ENCODE measurements at regions not wholly inside any gene's neighbourhood (a gene's known extent, or its start where the extent isn't known, plus 50 kb on each side); places are given as distances from the start of the nearest gene placed in this dataset.

DNA sequence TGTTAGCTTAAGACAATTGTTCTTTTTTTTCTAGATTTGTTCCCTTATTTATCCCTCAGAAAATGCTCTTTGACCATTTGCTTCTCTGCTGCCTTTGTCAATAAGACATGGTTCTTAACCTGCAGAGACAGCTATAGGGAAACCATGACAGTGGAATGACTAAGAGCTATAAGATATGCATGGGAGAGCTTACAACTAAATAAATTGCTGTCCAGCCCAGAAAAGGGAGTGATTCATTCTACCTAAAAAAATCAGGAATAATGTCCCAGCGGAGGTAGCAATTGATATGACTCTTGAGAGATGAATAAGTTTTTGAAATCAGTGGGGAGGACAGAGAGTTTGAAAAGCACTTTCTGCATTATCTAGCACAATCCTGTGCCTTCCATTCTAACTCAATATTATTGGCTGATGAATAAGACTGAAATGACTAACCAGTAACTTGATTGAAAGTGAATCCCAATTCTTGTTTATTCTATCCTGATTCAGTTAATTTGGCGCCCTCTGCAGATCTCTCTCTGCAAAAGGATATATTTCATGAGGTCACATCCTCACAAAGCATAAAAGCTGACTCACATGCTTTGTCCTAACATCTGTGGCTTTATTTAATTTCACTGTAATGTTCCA lies 680.5 kb upstream of the API5 start:
- TF ChIP-seq, protein P1, sequence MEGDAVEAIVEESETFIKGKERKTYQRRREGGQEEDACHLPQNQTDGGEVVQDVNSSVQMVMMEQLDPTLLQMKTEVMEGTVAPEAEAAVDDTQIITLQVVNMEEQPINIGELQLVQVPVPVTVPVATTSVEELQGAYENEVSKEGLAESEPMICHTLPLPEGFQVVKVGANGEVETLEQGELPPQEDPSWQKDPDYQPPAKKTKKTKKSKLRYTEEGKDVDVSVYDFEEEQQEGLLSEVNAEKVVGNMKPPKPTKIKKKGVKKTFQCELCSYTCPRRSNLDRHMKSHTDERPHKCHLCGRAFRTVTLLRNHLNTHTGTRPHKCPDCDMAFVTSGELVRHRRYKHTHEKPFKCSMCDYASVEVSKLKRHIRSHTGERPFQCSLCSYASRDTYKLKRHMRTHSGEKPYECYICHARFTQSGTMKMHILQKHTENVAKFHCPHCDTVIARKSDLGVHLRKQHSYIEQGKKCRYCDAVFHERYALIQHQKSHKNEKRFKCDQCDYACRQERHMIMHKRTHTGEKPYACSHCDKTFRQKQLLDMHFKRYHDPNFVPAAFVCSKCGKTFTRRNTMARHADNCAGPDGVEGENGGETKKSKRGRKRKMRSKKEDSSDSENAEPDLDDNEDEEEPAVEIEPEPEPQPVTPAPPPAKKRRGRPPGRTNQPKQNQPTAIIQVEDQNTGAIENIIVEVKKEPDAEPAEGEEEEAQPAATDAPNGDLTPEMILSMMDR (IDR thresholded peaks at IDR 0.05) = no peak
- no peak for TF ChIP-seq POLR2AphosphoS5 (IDR thresholded peaks at IDR 0.05)

Data from stomach (tissue), 4 donors.